ENCODE measurements at regions not wholly inside any gene's neighbourhood (a gene's known extent, or its start where the extent isn't known, plus 50 kb on each side); places are given as distances from the start of the nearest gene placed in this dataset.

GRCh38 chr11:69917529-69917928 is 98.3 kb upstream of the FGF3 start:
- no peak for TF ChIP-seq ESRRA (IDR thresholded peaks at IDR 0.05; ENCODE audit: borderline replicate concordance, low read length)
- no peak for TF ChIP-seq CTCF (IDR thresholded peaks at IDR 0.05)
- TF ChIP-seq JUNB (IDR thresholded peaks at IDR 0.05): no peak
- TF ChIP-seq, protein P1, sequence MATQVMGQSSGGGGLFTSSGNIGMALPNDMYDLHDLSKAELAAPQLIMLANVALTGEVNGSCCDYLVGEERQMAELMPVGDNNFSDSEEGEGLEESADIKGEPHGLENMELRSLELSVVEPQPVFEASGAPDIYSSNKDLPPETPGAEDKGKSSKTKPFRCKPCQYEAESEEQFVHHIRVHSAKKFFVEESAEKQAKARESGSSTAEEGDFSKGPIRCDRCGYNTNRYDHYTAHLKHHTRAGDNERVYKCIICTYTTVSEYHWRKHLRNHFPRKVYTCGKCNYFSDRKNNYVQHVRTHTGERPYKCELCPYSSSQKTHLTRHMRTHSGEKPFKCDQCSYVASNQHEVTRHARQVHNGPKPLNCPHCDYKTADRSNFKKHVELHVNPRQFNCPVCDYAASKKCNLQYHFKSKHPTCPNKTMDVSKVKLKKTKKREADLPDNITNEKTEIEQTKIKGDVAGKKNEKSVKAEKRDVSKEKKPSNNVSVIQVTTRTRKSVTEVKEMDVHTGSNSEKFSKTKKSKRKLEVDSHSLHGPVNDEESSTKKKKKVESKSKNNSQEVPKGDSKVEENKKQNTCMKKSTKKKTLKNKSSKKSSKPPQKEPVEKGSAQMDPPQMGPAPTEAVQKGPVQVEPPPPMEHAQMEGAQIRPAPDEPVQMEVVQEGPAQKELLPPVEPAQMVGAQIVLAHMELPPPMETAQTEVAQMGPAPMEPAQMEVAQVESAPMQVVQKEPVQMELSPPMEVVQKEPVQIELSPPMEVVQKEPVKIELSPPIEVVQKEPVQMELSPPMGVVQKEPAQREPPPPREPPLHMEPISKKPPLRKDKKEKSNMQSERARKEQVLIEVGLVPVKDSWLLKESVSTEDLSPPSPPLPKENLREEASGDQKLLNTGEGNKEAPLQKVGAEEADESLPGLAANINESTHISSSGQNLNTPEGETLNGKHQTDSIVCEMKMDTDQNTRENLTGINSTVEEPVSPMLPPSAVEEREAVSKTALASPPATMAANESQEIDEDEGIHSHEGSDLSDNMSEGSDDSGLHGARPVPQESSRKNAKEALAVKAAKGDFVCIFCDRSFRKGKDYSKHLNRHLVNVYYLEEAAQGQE (IDR thresholded peaks at IDR 0.05): no peak
- TF ChIP-seq POLR2A (IDR thresholded peaks at IDR 0.05; ENCODE audit: low read length): no peak
- TF ChIP-seq, protein P2, sequence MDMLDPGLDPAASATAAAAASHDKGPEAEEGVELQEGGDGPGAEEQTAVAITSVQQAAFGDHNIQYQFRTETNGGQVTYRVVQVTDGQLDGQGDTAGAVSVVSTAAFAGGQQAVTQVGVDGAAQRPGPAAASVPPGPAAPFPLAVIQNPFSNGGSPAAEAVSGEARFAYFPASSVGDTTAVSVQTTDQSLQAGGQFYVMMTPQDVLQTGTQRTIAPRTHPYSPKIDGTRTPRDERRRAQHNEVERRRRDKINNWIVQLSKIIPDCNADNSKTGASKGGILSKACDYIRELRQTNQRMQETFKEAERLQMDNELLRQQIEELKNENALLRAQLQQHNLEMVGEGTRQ (IDR thresholded peaks at IDR 0.05): no peak
- TF ChIP-seq POLR2AphosphoS2 (conservative IDR thresholded peaks at IDR 0.05; ENCODE audit: low read length): no peak
- no peak for TF ChIP-seq MAX (IDR thresholded peaks at IDR 0.05)
- no peak for TF ChIP-seq NFE2L2 (conservative IDR thresholded peaks at IDR 0.05; ENCODE audit: low read length)
- TF ChIP-seq HDAC2 (IDR thresholded peaks at IDR 0.05): no peak
- TF ChIP-seq BHLHE40 (IDR thresholded peaks at IDR 0.05; ENCODE audit: low read depth, low read length): no peak
- no peak for TF ChIP-seq RAD21 (conservative IDR thresholded peaks at IDR 0.05 in 1 of 2, IDR thresholded peaks at IDR 0.05 in 1 of 2)
- no peak for TF ChIP-seq ELK1 (IDR thresholded peaks at IDR 0.05; ENCODE audit: low read depth, low read length)

Data from A549 (cell line).